GM12865 (cell line): ENCODE measurements at regions not wholly inside any gene's neighbourhood (a gene's known extent, or its start where the extent isn't known, plus 50 kb on each side); places are given as distances from the start of the nearest gene placed in this dataset.
A peak's percentile ranks its signal among the peaks of the same experiment; 100 is the strongest.

ENCODE experiments used
- DNase-seq: peaks from one replicate; pipeline ENCODE4 v3.0.0; 2010; ENCODE audit warnings: low read depth
- H3K4me3 ChIP-seq: 2 replicates; pipeline ENCODE4 v1.5.1; 2011; ENCODE audit warnings: mild to moderate bottlenecking, low read depth, low read length, control low read depth
- CTCF ChIP-seq: IDR thresholded peaks from 2 replicates; pipeline ENCODE4 v1.5.1; 2011; ENCODE audit warnings: low read length, control low read depth, low read depth, inconsistent platforms; ENCODE audit not compliant: insufficient read depth; ENCODE audit errors: missing control alignments

GRCh38 chr11:130769782-130770535 lies 146.3 kb downstream of the SNX19 start:
- H3K4me3 ChIP-seq = no peak overlapping the region
- TF ChIP-seq CTCF = no peak
- DNase-seq = no peak

- TF ChIP-seq CTCF = no peak
- no peak overlapping the region for H3K4me3 ChIP-seq
- DNase-seq = no peak
Observed at GRCh38 chr11:130771708-130772107, 144.6 kb downstream of the SNX19 start.

- peak; percentile 25 for DNase-seq
- TF ChIP-seq CTCF = no peak
- no peak overlapping the region for H3K4me3 ChIP-seq
Observed at GRCh38 chr11:130772266-130773227, 143.7 kb downstream of the SNX19 start.

- no peak for TF ChIP-seq CTCF
- no peak overlapping the region for H3K4me3 ChIP-seq
- DNase-seq = no peak
Observed at GRCh38 chr11:130773244-130773820, 142.9 kb downstream of the SNX19 start.

GRCh38 chr11:130774703-130775102 lies 141.6 kb downstream of the SNX19 start:
- no peak for TF ChIP-seq CTCF
- no peak for DNase-seq
- no peak overlapping the region for H3K4me3 ChIP-seq

GRCh38 chr11:130775306-130776060 lies 140.8 kb downstream of the SNX19 start:
- DNase-seq = no peak
- TF ChIP-seq CTCF = no peak
- H3K4me3 ChIP-seq = no peak overlapping the region
